Caco-2 (cell line): ENCODE measurements at regions not wholly inside any gene's neighbourhood (a gene's known extent, or its start where the extent isn't known, plus 50 kb on each side); places are given as distances from the start of the nearest gene placed in this dataset.

Experiments used
- BruUV-seq: library from RNA; stranded (reverse); fragments of 400-500 nt; replicated peaks from 2 replicates; lab custom pipeline; 2021; lab: Mats Ljungman, UMichigan
- CTCF ChIA-PET: fragments of 300-600 bp; sonication (Branson Sonifier 250); formaldehyde crosslinking; loops from one replicate; lab custom pipeline; 2022; ENCODE audit warnings: antibody characterized with exemption; lab: Charles Lee
- POLR2A ChIA-PET: fragments of 300-600 bp; sonication (Branson Sonifier 250); formaldehyde crosslinking; loops from one replicate; lab custom pipeline; 2022; ENCODE audit warnings: antibody characterized with exemption; lab: Charles Lee
- DNase-seq, 2 experiments: peaks; one replicate each; pipeline versions ENCODE4 v3.0.0 to v3.0.0-alpha.2; 2020 to 2022
- H3K27me3 ChIP-seq: replicated peaks from 2 replicates; pipeline ENCODE4 v1.6.0; 2011; ENCODE audit warnings: low read length; ENCODE audit not compliant: control insufficient read depth, insufficient read depth
- H3K36me3 ChIP-seq: 2 replicates; pipeline ENCODE4 v1.5.1; 2011; ENCODE audit warnings: low read length; ENCODE audit not compliant: control insufficient read depth, insufficient read depth
- H3K4me1 ChIP-seq: fragments of 250-450 bp; sonication (Bioruptor Pico); 2 replicates; pipeline ENCODE4 v1.5.1; 2020; ENCODE audit warnings: mild to moderate bottlenecking
- H3K4me3 ChIP-seq: 2 replicates; pipeline ENCODE4 v1.5.1; 2011; ENCODE audit warnings: low read depth, mild to moderate bottlenecking, control low read depth, low read length
- H3K9me3 ChIP-seq: fragments of 250-450 bp; sonication (Bioruptor Pico); 2 replicates; pipeline ENCODE4 v1.5.1; 2020; ENCODE audit warnings: mild to moderate bottlenecking, moderate library complexity
- H3K27ac Mint-ChIP-seq: one replicate; pipeline ENCODE4 v1.8.0; 2022; ENCODE audit warnings: mixed read lengths; ENCODE audit not compliant: unreplicated experiment
- H3K27me3 Mint-ChIP-seq: one replicate; pipeline ENCODE4 v1.8.0; 2022; ENCODE audit warnings: mixed read lengths; ENCODE audit not compliant: insufficient read depth, unreplicated experiment
- H3K36me3 Mint-ChIP-seq: one replicate; pipeline ENCODE4 v1.8.0; 2022; ENCODE audit warnings: mild to moderate bottlenecking, mixed read lengths; ENCODE audit not compliant: insufficient read depth, unreplicated experiment
- H3K4me1 Mint-ChIP-seq: one replicate; pipeline ENCODE4 v1.8.0; 2022; ENCODE audit warnings: low read depth, mixed read lengths; ENCODE audit not compliant: unreplicated experiment
- H3K4me3 Mint-ChIP-seq: one replicate; pipeline ENCODE4 v1.8.0; 2022; ENCODE audit warnings: mild to moderate bottlenecking, moderate library complexity, mixed read lengths; ENCODE audit not compliant: unreplicated experiment
- H3K9me3 Mint-ChIP-seq: one replicate; pipeline ENCODE4 v1.8.0; 2022; ENCODE audit warnings: mixed read lengths; ENCODE audit not compliant: unreplicated experiment
- CTCF ChIP-seq, 2 experiments: fragments of 200-600 bp in 1 of 2; IDR thresholded peaks; 1 replicate in 1 of 2; 2 replicates in 1 of 2; pipeline versions ENCODE4 v1.5.1 to v1.8.0; 2011 to 2022; ENCODE audit warnings: antibody characterized with exemption in 1 of 2, control low read depth in 1 of 2, inconsistent platforms in 1 of 2, low read depth in 1 of 2, low read length in 1 of 2, mild to moderate bottlenecking in 1 of 2, moderate library complexity in 1 of 2; ENCODE audit not compliant: insufficient read depth in 1 of 2, severe bottlenecking in 1 of 2, unreplicated experiment in 1 of 2
- intact Hi-C: fragments of 100-400 bp; cut with micrococcal nuclease; formaldehyde crosslinking; loops from one replicate; pipeline ENCODE4 v1.10.0; 2022; ENCODE audit not compliant: unreplicated experiment

- H3K4me1 Mint-ChIP-seq = peaks cover 11% of the 10 kb centered on the region
- BruUV-seq = no TSS peak
- no peak overlapping the region for H3K4me3 ChIP-seq
- ChIA-PET POLR2A (interaction anchor here (0.6 kb wide), 1 partner anchor 75 kb away, joined by 3 read pairs; no protein-coding TSS in a partner anchor), CTCF (no interaction called here)
- H3K36me3 ChIP-seq = peaks cover 1% of the 10 kb centered on the region; the same call in 1 of the 2 replicates
- H3K4me3 Mint-ChIP-seq = no peak overlapping the region
- H3K27me3 ChIP-seq = no peaks in the 10 kb centered on the region
- H3K27me3 Mint-ChIP-seq = no peaks in the 10 kb centered on the region
- H3K27ac Mint-ChIP-seq = no peak overlapping the region
- no peaks in the 10 kb centered on the region for H3K36me3 Mint-ChIP-seq
- DNase-seq = no peak
- H3K9me3 Mint-ChIP-seq = no peaks in the 10 kb centered on the region
- peaks cover 7% of the 10 kb centered on the region for H3K4me1 ChIP-seq
- H3K9me3 ChIP-seq = no peaks in the 10 kb centered on the region
- TF ChIP-seq CTCF (IDR thresholded peaks at IDR 0.05; ENCODE audit: insufficient read depth in 1 of 2, low read depth in 1 of 2, low read length in 1 of 2, severe bottlenecking in 1 of 2, unreplicated experiment in 1 of 2) = no peak
- intact Hi-C loops = no loop called here
Measured at GRCh38 chr20:19807946-19808330, 49.9 kb downstream of the RIN2 start.

GRCh38 chr20:19808498-19808897 is 50.4 kb downstream of the RIN2 start:
- no TSS peak for BruUV-seq
- no peak for DNase-seq
- H3K4me3 ChIP-seq = no peak overlapping the region
- intact Hi-C loops = no loop called here
- H3K4me1 ChIP-seq = peaks cover 5% of the 10 kb centered on the region; the same call in 1 of the 2 replicates
- H3K4me1 Mint-ChIP-seq = peaks cover 8% of the 10 kb centered on the region
- H3K4me3 Mint-ChIP-seq = no peak overlapping the region
- H3K36me3 ChIP-seq = peaks cover 1% of the 10 kb centered on the region; the same call in 1 of the 2 replicates
- no peak for TF ChIP-seq CTCF (IDR thresholded peaks at IDR 0.05; ENCODE audit: insufficient read depth in 1 of 2, low read depth in 1 of 2, low read length in 1 of 2, severe bottlenecking in 1 of 2, unreplicated experiment in 1 of 2)
- no peak overlapping the region for H3K27ac Mint-ChIP-seq
- ChIA-PET CTCF (no interaction called here), POLR2A (interaction anchor here (0.6 kb wide), 1 partner anchor 74 kb away, joined by 3 read pairs; no protein-coding TSS in a partner anchor)
- no peaks in the 10 kb centered on the region for H3K36me3 Mint-ChIP-seq
- H3K27me3 Mint-ChIP-seq = no peaks in the 10 kb centered on the region
- no peaks in the 10 kb centered on the region for H3K27me3 ChIP-seq
- no peaks in the 10 kb centered on the region for H3K9me3 Mint-ChIP-seq
- no peaks in the 10 kb centered on the region for H3K9me3 ChIP-seq

GRCh38 chr20:19809505-19809904 is 51.4 kb downstream of the RIN2 start:
- Histone ChIP-seq H3K9me3 (no peaks in the 10 kb centered on the region), H3K4me3 (no peak overlapping the region), H3K4me1 (no peaks in the 10 kb centered on the region), H3K27me3 (no peaks in the 10 kb centered on the region), H3K36me3 (peaks cover 1% of the 10 kb centered on the region; the same call in 1 of the 2 replicates)
- no TSS peak for BruUV-seq
- intact Hi-C loops = no loop called here
- H3K27me3 Mint-ChIP-seq = no peaks in the 10 kb centered on the region
- no peak overlapping the region for H3K4me3 Mint-ChIP-seq
- no peak for DNase-seq
- ChIA-PET POLR2A (no interaction called here), CTCF (no interaction called here)
- H3K36me3 Mint-ChIP-seq = no peaks in the 10 kb centered on the region
- H3K4me1 Mint-ChIP-seq = no peaks in the 10 kb centered on the region
- no peak overlapping the region for H3K27ac Mint-ChIP-seq
- H3K9me3 Mint-ChIP-seq = no peaks in the 10 kb centered on the region
- no peak for TF ChIP-seq CTCF (IDR thresholded peaks at IDR 0.05; ENCODE audit: insufficient read depth in 1 of 2, low read depth in 1 of 2, low read length in 1 of 2, severe bottlenecking in 1 of 2, unreplicated experiment in 1 of 2)
